PC-3 (cell line): ENCODE measurements at regions not wholly inside any gene's neighbourhood (a gene's known extent, or its start where the extent isn't known, plus 50 kb on each side); places are given as distances from the start of the nearest gene placed in this dataset.
A peak's percentile ranks its signal among the peaks of the same experiment; 100 is the strongest.

Experiments
- ATAC-seq: fragments of 200-7000 bp; cut with Tn5 transposase; 2 replicates; pipeline ENCODE4 v1.9.1; 2020; ENCODE audit warnings: mild to moderate bottlenecking, moderate library complexity
- BruUV-seq: library from RNA; stranded (reverse); fragments of 400-500 nt; replicated peaks from 2 replicates; lab custom pipeline; 2021; lab: Mats Ljungman, UMichigan
- CTCF ChIA-PET: fragments of 300-600 bp; sonication (Branson Sonifier 250); formaldehyde crosslinking; loops from one replicate; lab custom pipeline; 2022; ENCODE audit warnings: antibody characterized with exemption; lab: Charles Lee
- POLR2A ChIA-PET: fragments of 300-600 bp; sonication (Branson Sonifier 250); formaldehyde crosslinking; loops from one replicate; lab custom pipeline; 2022; ENCODE audit warnings: antibody characterized with exemption; ENCODE audit not compliant: unreplicated experiment; lab: Charles Lee
- DNase-seq: peaks from one replicate; pipeline ENCODE4 v3.0.0-alpha.2; 2015
- H2AFZ ChIP-seq: fragments of 300-600 bp; sonication (generic); 2 replicates; pipeline ENCODE4 v1.6.0; 2016; ENCODE audit warnings: antibody characterized with exemption, low read length
- H3F3A ChIP-seq: fragments of 300-600 bp; sonication (generic); one replicate; pipeline ENCODE4 v1.6.0; 2017; ENCODE audit warnings: antibody characterized with exemption, low read length, control low read depth, mild to moderate bottlenecking; ENCODE audit not compliant: unreplicated experiment
- H3K27ac ChIP-seq: fragments of 300-600 bp; sonication (generic); 2 replicates; pipeline ENCODE4 v1.5.1; 2016; ENCODE audit warnings: mild to moderate bottlenecking, low read length
- H3K27me3 ChIP-seq: fragments of 300-600 bp; sonication (generic); 2 replicates; pipeline ENCODE4 v1.6.1; 2016; ENCODE audit warnings: low read length, mixed read lengths
- H3K36me3 ChIP-seq: fragments of 300-600 bp; sonication (generic); 2 replicates; pipeline ENCODE4 v1.6.1; 2016; ENCODE audit warnings: low read depth, mixed run types, low read length, mixed read lengths
- H3K4me1 ChIP-seq: fragments of 300-600 bp; sonication (generic); 2 replicates; pipeline ENCODE4 v1.5.1; 2016; ENCODE audit warnings: low read length; ENCODE audit not compliant: insufficient read depth
- H3K4me2 ChIP-seq: fragments of 300-600 bp; sonication (generic); 2 replicates; pipeline ENCODE4 v1.6.0; 2016; ENCODE audit warnings: low read length
- H3K4me3 ChIP-seq: fragments of 300-600 bp; sonication (generic); 2 replicates; pipeline ENCODE4 v1.5.1; 2016; ENCODE audit warnings: mild to moderate bottlenecking, low read length, mixed read lengths
- H3K79me2 ChIP-seq: fragments of 300-600 bp; sonication (generic); 2 replicates; pipeline ENCODE4 v1.6.1; 2017; ENCODE audit warnings: low read length, mixed read lengths
- H3K9ac ChIP-seq: fragments of 300-600 bp; sonication (generic); 2 replicates; pipeline ENCODE4 v1.6.0; 2016; ENCODE audit warnings: mild to moderate bottlenecking, low read length
- H3K9me2 ChIP-seq: fragments of 300-600 bp; sonication (generic); replicated peaks from 2 replicates; pipeline ENCODE4 v1.6.1; 2016; ENCODE audit warnings: mixed run types, low read length, mixed read lengths
- H3K9me3 ChIP-seq: fragments of 300-600 bp; sonication (generic); 2 replicates; pipeline ENCODE4 v1.6.1; 2016; ENCODE audit warnings: low read length, mixed read lengths
- H4K20me1 ChIP-seq: fragments of 300-600 bp; sonication (generic); 2 replicates; pipeline ENCODE4 v1.6.1; 2016; ENCODE audit warnings: low read length, mixed read lengths
- EZH2 ChIP-seq: fragments of 300-600 bp; sonication (generic); IDR thresholded peaks from one replicate; pipeline ENCODE4 v1.6.1; 2017; ENCODE audit warnings: antibody characterized with exemption, mild to moderate bottlenecking, low read length; ENCODE audit not compliant: unreplicated experiment
- EZH2phosphoT487 ChIP-seq: fragments of 300-600 bp; sonication (generic); IDR thresholded peaks from 2 replicates; pipeline ENCODE4 v1.6.1; 2018; ENCODE audit warnings: mild to moderate bottlenecking, antibody characterized with exemption, low read length, borderline replicate concordance
- intact Hi-C: fragments of 100-400 bp; cut with micrococcal nuclease; formaldehyde crosslinking; loops from 2 replicates; pipeline ENCODE4 v1.9.0; 2023
- TF ChIP-seq, protein P1 (sequence below): fragments of 300-600 bp; sonication (generic); conservative IDR thresholded peaks from 2 replicates; pipeline ENCODE4 v1.5.1; 2017; ENCODE audit warnings: antibody characterized with exemption, low read depth, mild to moderate bottlenecking, low read length

DNA sequence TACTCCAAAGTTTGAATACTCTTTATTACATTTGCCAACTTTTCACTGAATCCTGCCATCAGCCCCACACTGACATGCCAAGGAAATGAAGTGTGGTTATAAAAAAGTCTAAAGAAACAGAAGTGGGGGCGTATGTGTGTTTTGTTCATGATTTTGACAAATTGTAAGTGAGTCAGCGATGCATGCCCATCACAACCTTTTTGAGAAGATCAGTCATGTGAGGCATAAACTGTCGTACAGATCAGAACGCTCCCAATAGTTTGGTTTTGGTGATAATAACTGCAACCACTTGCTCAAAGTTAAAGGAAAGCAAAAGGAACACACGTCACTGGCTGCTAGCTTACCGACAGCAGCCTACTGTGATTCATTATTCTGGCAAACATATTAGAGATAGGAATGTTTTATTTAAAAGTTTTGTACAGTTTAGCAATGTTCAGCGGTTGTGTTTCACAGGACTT is 95.6 kb downstream of the RGS2 start:
- peak; percentile 93 for ATAC-seq
- Histone ChIP-seq H3K4me2 (peak overlapping the region; percentile 80), H3K4me1 (peaks cover 14% of the 10 kb centered on the region), H2AFZ (peak overlapping the region; percentile 81), H4K20me1 (no peaks in the 10 kb centered on the region), H3K27ac (peak overlapping the region; percentile 69), H3K36me3 (no peaks in the 10 kb centered on the region), H3K9ac (peak overlapping the region; percentile 48), H3F3A (no peaks in the 10 kb centered on the region), H3K79me2 (no peaks in the 10 kb centered on the region), H3K9me3 (no peaks in the 10 kb centered on the region), H3K9me2 (no peaks in the 10 kb centered on the region), H3K4me3 (peak overlapping the region; percentile 57), H3K27me3 (no peaks in the 10 kb centered on the region)
- TF ChIP-seq, protein P1, sequence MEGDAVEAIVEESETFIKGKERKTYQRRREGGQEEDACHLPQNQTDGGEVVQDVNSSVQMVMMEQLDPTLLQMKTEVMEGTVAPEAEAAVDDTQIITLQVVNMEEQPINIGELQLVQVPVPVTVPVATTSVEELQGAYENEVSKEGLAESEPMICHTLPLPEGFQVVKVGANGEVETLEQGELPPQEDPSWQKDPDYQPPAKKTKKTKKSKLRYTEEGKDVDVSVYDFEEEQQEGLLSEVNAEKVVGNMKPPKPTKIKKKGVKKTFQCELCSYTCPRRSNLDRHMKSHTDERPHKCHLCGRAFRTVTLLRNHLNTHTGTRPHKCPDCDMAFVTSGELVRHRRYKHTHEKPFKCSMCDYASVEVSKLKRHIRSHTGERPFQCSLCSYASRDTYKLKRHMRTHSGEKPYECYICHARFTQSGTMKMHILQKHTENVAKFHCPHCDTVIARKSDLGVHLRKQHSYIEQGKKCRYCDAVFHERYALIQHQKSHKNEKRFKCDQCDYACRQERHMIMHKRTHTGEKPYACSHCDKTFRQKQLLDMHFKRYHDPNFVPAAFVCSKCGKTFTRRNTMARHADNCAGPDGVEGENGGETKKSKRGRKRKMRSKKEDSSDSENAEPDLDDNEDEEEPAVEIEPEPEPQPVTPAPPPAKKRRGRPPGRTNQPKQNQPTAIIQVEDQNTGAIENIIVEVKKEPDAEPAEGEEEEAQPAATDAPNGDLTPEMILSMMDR = no peak
- TF ChIP-seq EZH2phosphoT487 (no peak), EZH2 (no peak)
- no TSS peak for BruUV-seq
- intact Hi-C loops = loop anchor here (1.0 to 2.0 kb wide), 4 partner anchors 42 to 114 kb away; no protein-coding TSS in a partner anchor
- ChIA-PET CTCF (no interaction called here), POLR2A (interaction anchor here (0.5 to 1.2 kb wide), 3 partner anchors 9 to 866 kb away, joined by 3 to 6 read pairs (median 4); no protein-coding TSS in a partner anchor)
- peak; percentile 65 for DNase-seq

DNA sequence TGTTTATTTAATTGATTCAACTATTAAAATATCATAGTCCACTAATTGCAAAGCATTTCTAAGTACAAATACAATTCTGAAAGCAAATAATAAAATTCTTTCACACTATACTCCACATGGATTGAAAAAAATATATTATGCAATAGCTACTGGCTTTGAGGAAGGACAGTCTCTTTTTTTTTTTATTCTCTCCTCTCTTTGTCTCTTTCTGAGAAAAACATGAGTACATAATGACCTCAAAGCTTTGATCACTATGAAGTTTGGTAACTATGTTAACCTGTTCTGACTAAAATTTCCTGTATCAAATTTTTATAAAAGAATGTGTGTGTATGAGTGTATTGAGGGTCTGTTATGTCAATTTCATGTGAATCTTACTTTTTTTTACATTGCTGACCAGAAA is 96.2 kb downstream of the RGS2 start:
- H3K4me3 ChIP-seq = no peak overlapping the region
- no peak for DNase-seq
- H3K9me3 ChIP-seq = no peaks in the 10 kb centered on the region
- no peaks in the 10 kb centered on the region for H3K79me2 ChIP-seq
- no peaks in the 10 kb centered on the region for H3K27me3 ChIP-seq
- ATAC-seq = no peak; the same call in 1 of the 2 replicates
- peak overlapping the region; percentile 80 for H3K4me2 ChIP-seq
- H3F3A ChIP-seq = no peaks in the 10 kb centered on the region
- TF ChIP-seq EZH2phosphoT487 (no peak), EZH2 (no peak)
- TF ChIP-seq, protein P1 = no peak
- no peaks in the 10 kb centered on the region for H4K20me1 ChIP-seq
- H3K36me3 ChIP-seq = no peaks in the 10 kb centered on the region
- intact Hi-C loops = loop anchor here (2.0 kb wide), 3 partner anchors 68 to 114 kb away; no protein-coding TSS in a partner anchor
- BruUV-seq = no TSS peak
- ChIA-PET POLR2A (interaction anchor here (0.6 to 1.2 kb wide), 2 partner anchors 95 to 866 kb away, joined by 4 to 6 read pairs; no protein-coding TSS in a partner anchor), CTCF (no interaction called here)
- H2AFZ ChIP-seq = no peak overlapping the region
- peaks cover 14% of the 10 kb centered on the region for H3K4me1 ChIP-seq
- H3K9me2 ChIP-seq = no peaks in the 10 kb centered on the region
- peak overlapping the region; percentile 48 for H3K9ac ChIP-seq
- H3K27ac ChIP-seq = peak overlapping the region; percentile 69

DNA sequence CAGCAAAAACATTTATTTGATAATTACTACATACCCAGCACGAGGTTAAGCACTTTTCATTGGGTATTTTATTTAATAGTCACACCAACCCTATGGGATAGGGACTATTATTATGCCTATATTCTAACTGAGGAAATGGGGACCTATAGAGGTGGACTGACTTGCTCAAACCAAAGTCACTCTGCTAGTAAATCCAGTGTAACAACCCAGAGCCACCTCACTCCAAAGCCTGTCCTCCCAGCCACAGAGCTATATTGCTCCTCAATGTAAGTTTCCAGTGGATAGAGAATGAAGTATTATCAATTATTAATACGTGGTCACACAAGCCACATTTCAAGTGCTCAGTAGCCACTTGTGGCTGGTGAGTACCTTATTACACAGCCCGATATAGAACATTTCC is 97.5 kb downstream of the RGS2 start:
- no peaks in the 10 kb centered on the region for H3K79me2 ChIP-seq
- ChIA-PET POLR2A (no interaction called here), CTCF (no interaction called here)
- no peaks in the 10 kb centered on the region for H3K27me3 ChIP-seq
- H3K4me2 ChIP-seq = no peak overlapping the region
- no peak for DNase-seq
- H3K36me3 ChIP-seq = no peaks in the 10 kb centered on the region
- no peak overlapping the region for H2AFZ ChIP-seq
- TF ChIP-seq, protein P1 = no peak
- TF ChIP-seq EZH2 (no peak), EZH2phosphoT487 (no peak)
- intact Hi-C loops = no loop called here
- no peak overlapping the region for H3K27ac ChIP-seq
- H3K9me2 ChIP-seq = no peaks in the 10 kb centered on the region
- peaks cover 14% of the 10 kb centered on the region for H3K4me1 ChIP-seq
- BruUV-seq = no TSS peak
- H4K20me1 ChIP-seq = no peaks in the 10 kb centered on the region
- H3F3A ChIP-seq = no peaks in the 10 kb centered on the region
- no peak overlapping the region for H3K4me3 ChIP-seq
- H3K9ac ChIP-seq = no peak overlapping the region
- no peaks in the 10 kb centered on the region for H3K9me3 ChIP-seq
- ATAC-seq = no peak
